ENCODE measurements at regions not wholly inside any gene's neighbourhood (a gene's known extent, or its start where the extent isn't known, plus 50 kb on each side); places are given as distances from the start of the nearest gene placed in this dataset.

DNA sequence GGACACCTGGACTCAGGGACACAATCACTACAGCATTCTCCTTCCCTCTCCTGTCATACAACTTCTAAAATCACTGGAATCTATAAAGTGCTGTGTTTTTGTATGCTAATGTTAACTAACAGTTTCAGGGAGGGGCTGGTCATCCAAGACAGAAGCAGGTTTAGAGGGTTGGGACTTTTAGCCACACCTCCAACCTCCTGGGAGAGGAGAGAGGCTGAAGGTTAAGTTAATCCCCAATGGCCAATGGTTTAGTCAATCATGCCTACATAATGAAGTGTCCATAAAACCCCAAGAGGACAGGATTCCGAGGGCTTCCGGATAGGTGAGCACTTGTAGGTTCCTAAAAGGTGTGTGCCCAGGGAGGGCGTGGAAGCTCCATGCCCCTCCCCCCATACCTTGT lies 219.3 kb upstream of the CTNNB1 start:
- no peak for DNase-seq (ENCODE audit: low read depth in 2 of 2, low spot score in 1 of 2)

DNA sequence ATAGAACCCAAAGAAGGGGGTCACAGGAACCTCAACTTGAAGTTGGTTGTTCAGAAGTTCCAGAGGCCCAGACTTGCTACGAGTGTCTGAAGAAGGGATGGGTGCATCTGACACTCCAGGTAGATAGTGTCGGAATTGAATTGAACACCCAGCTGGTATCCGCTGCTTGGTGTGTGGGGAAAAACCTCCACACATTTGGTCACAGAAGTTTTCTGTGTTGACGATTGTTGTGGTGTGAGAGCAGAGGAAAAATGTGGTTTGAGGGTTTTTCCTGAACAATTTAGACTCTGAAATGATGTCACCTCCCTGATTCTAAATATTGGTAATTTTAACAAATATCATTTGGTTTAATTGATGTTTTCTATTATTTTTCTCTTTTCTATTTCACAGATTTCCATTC lies 218.8 kb upstream of the CTNNB1 start:
- no peak for DNase-seq (ENCODE audit: low read depth in 2 of 2, low spot score in 1 of 2)

DNA sequence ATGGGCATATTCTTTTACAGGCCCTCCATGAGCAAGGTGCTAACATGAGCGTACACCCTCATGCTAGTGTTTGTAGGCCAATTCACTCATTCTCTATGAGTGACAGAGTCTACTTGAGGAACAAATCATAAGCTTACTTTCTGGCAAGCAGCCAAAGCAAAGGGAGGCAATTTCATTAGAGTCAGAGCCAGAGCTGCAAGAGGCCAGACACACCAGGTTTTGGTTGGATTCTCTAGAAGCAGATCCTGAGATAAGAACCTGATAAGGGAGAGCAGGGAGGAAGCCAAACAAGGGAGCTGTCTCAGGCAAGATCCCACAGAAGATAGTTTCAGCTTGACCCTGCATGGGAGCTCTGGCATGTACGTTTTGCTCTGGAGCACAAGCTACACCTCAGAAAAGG lies 214.1 kb upstream of the CTNNB1 start:
- DNase-seq (ENCODE audit: low read depth in 2 of 2, low spot score in 1 of 2), result no peak

DNA sequence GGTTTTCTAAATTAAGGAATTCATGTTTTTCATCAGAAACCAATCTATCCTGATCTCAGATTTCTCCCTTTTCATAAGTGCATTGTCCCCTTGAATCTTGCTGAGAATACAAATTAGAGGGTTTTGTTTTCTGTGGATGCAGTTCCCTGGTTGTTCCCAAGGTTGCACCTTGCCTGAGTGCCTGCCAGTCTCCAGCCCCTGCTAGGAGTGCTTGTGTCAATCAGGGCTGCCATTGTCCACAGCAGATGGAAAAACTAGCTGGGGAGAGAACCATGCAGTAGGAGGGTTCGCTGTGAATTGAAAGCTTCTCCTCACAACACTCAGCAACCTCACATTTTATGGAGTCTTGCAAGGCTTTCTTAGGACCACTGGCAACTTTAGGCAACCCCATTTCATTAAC lies 210.8 kb upstream of the CTNNB1 start:
- no peak for DNase-seq (ENCODE audit: low read depth in 2 of 2, low spot score in 1 of 2)

DNA sequence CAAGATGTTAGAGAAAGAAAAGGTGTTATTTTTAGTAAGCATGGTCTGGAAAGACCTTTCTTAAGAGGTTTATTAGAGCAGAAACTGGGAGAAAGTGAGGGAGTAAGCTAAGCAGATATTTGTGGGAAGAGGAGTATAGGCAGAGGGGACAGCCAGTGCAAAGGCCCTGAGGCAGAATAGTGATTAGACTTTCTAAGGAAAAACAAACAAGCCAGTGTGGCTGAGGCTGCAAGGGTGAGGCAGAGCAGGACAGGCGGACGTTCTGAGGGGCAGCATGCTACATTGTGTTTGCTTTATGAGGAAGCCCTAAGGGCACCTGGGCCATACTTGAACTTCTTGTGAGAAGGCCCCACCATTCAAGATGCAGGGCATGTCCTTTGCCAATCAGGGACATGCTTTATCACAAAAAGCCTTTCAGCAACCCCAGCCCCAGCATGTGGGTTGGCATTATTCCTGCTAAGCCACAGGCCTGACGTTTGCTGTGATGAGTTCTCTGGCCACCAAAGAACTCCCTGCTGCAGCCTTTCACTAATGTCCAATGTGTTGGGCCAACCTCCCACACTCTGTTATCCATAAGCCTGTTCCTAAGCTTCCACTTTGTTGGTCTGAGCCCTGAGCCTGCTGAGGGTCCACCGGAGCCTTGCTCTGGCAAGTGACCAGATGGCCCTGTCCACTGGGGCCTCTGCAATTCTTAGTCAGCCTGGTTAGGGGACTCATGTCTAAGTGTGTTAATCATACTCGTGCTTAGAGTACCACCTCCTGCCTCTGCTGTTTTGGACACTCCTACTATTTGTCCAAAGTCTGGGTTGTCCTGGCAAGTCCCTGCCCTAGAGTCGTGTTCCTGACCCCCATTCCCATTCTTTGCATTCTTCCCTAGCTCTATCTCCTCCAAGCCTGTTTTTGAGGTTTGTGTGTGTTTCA lies 209.9 kb upstream of the CTNNB1 start:
- no peak for DNase-seq (ENCODE audit: low read depth in 2 of 2, low spot score in 1 of 2)

DNA sequence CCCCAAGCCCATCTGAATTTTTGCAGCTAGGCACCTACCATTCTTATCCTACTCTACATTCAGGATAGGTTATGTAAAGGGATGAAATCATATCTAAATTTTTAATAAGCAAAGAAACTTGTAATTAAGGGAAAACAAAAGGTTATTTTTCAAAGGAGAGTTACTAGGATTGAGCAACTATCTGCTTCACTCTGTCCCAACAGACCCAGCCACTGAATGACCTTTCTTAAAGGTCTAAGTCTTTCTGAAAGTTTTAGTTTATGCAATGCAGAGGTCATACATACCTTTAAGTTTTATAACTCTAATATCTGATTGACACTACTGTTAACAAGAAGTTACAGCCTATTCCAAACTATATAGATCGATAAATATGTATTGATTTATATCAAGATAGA lies 209.2 kb upstream of the CTNNB1 start:
- no peak for DNase-seq (ENCODE audit: low read depth in 2 of 2, low spot score in 1 of 2)

DNA sequence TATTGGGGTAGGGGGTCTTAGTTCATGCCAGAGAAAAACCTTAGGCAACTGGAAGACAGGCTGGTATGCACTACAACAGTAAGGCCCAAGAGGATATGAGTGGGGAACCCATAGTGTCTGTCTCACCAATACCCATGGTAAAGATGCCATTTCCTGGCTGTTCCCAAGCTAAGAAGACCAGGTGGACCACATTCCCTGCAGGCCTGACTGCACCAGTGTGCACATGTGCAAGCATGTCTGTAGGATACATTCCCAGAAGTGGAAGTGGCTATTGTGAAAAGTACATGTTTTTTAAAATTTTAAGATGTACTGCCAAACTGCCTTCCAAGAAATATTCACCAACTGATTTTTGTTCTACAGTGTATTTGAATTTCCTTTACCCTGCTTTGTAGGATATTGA lies 207.3 kb upstream of the CTNNB1 start:
- DNase-seq (ENCODE audit: low read depth in 2 of 2, low spot score in 1 of 2), result no peak

DNA sequence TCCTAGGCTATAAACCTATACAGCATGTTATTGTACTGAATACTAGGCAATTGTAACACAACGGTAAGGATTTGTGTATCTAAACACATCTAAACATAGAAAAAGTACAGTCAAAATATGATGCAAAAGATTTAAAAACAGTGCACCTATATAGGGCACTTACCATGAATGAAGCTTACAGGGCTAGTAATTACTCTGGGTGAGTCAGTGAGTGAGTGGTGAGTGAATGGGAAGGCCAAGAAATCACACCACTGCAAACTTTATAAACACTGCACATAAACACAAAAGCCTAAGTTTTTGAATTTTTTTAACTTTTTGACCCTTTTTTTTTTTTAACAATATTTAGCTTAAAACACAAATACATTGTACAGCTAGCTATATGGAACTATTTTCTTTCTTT lies 204.7 kb upstream of the CTNNB1 start:
- DNase-seq (ENCODE audit: low read depth in 2 of 2, low spot score in 1 of 2), result no peak

DNA sequence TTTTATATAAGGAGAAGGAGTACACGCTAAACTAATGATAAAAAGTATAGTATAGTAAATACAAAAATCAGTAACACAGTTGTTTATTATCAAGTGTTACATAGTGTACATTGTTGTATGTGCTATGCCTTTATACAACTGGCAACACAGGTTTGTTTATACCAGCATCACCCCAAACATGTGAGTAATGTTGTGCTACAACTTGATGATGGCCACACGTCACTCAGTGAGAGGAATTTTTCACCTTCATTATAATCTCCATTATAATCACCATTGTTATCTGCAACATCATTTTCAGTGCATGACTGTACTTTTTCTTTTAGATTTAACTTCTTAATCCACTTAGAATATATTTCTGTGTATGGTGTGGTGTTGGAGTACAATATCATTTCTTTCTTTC lies 204.0 kb upstream of the CTNNB1 start:
- no peak for DNase-seq (ENCODE audit: low read depth in 2 of 2, low spot score in 1 of 2)

DNA sequence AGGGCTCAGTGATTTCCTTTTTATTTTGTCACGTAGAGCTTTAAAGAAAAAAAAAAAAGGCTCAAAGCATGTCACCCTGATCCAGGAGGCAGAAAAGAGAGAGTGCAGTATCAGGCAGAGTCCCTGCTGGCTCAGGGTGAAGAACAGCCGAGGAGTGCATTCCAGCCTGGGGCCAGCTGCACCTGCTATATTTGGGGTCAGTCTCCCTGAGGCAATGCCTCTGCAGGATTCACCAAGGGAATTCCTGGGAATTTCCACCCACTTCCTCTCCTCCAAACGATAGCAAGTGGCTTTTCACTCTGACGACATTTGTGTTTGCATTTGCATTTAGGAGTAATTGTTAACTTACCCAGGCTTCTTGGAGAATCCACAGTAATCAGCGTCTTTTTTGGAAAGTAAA lies 202.9 kb upstream of the CTNNB1 start:
- DNase-seq (ENCODE audit: low read depth in 2 of 2, low spot score in 1 of 2), result no peak

DNA sequence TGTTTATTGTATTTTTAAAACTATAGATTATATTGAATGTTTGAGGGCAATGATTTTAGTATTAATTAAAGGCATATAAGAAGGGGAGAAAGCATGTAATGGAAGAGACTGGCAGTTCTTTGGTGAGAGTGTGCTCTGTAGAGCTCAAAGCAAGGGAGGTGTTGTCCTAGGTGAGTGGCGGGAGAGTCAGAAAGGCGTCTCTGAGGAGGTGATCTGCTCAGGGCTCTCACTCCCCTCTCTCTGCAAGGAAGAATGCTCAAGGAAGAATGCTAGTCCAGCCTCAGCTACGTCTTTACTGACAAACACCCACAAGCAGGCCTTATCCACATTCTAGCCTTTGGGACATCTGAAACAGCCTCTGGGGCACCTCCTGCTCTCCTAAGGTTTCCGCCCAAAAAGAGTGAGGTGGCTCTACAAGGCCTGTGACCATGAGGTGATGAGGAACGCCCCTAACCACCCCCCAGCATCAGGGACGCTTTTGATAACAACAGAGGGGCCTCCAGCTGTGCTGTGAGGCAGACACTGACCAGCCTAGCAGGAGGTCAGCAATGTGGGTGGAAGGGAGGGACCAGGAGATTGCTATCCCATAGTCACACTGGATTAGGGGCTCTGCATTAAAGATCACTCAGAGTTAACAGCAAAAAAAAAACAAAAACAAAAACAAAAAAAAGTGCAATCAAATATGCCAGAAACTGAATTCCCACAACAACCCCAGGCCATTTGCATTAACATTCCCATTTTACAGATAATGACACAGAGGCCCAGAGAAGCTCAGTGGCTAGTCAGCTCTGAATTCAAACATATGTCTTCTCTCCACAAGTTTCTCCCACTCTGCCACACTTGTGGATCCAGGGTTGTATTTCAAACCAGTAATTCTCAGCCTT lies 202.2 kb upstream of the CTNNB1 start:
- no peak for DNase-seq (ENCODE audit: low read depth in 2 of 2, low spot score in 1 of 2)

DNA sequence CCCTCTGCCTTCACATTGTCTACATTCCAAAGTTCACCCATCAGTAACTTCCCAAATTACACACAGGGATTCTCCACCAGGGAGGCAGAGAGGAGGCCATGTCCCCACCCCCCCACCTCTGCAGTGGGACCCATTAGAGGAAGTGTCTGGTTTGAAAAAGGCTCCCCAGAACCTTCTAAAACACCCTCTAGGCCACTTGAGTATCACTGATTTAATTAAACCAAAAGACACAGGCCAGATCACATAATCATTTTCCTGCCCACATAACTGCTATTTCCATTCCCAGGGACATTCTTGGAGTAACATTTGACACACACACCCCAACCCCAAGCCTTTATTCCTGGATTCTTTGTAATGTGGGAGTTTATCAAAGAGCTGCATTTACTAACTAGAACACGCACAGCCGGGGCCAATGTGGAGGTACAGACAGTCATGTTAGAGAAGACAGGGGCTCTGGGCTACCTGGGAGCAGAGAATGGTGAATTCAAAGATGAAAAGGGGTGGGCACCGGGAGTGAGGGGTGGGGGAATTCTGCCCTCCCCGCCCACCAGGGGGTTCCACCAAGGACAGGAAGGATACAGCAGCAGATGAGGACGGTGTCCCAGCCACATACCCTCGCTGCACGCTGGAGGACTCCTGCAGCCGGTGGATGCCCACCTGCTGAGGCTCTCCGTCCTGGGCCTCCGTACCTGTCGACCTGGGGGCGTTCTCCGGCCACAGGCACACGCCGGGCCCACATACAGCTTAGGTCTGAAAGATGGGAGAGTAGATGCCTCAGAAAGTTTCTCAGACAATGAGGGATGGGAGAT lies 201.4 kb upstream of the CTNNB1 start:
- no peak for DNase-seq (ENCODE audit: low read depth in 2 of 2, low spot score in 1 of 2)

DNA sequence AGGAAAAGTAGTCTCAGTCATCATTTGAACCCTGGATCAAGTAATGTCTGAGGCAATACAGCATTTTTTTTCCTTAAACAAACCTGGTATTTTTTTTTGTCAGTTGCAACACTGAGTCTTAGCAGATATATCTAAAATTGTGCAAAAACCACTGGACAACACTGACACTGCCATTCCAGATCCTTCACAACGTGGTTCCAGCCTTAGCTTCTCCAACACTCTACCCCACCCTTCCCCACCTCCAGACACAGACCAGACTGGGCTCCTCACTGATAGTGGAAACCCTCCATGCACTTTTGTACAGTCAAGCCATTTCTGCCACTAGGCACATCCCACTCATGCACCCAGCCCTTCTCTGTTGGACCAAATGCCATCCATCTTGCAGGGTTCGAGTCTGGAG lies 199.6 kb upstream of the CTNNB1 start:
- no peak for DNase-seq (ENCODE audit: low read depth in 2 of 2, low spot score in 1 of 2)

DNA sequence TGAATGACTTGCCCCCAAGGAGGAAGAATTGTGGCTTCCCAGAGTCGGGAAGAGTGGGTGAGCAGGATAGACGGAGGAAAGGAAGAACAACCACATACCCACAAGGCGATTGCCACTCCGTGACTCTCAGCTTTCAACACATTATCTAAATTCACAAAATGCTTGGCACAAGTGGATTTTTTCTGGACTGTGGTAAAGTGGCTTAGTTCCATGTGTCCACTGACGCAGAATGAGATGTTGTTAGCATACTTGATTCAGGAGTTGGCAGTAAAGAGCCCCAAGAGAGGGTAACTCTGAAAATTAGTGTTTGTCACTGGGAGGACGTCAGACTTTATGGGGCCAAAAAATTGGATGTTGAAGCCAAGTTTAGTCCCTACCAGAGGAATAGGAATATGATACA lies 198.8 kb upstream of the CTNNB1 start:
- DNase-seq (ENCODE audit: low read depth in 2 of 2, low spot score in 1 of 2), result no peak

DNA sequence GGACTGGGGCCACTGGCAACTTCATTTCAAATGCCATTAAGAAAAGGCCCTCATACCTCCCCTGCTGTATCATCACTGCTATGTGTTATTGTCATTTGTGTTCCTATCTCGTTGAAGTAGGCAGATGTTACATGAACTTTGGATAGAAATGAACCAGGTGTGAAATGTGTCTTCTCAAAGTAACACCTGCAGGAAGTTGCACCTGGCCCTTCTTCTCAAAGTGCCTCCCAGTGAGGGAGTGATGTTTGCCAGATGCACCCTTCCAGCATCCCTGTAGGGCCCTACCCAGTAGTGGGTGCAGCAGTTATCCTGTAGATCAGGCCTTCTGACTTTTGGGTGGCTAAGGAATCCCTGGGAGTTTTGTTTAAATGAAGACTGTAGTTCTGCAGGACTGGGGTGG lies 197.7 kb upstream of the CTNNB1 start:
- no peak for DNase-seq (ENCODE audit: low read depth in 2 of 2, low spot score in 1 of 2)

DNA sequence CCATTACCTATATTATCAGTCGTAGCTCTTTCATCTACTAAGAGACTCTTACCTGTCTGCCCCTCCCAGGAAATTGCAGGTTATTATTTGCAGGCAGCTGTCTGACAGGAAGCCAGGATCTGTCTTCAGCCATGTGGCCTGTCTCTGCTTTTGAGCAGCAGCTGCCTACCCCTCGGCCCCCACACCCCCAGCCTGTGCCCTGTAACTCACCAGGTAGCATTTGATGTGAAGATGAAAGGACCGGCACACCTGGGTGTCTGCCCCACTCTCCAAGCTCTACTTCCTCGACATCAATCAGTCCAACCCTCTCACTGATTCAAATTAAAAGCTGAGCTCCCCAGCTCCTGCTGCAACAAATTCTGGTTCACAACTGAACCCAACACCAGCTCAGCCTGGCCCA lies 197.2 kb upstream of the CTNNB1 start:
- no peak for DNase-seq (ENCODE audit: low read depth in 2 of 2, low spot score in 1 of 2)

DNA sequence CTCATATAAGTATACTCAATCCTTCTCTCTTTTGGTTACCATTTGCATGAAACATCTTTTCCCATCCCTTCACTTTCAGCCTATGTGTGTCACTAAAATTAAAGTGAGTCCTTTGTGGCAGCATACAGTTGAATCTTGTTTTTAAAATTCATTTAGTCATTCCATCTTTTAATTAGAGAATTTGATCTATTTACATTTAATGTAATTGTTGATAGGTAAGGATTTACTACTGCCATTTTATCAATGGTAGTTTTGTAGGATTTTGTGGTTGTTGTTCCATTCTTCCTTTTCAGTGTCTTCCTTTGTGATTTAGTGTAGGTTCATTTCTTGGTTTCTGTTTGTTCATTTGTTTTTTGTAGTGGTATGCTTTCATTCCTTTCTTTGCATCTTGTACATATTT lies 191.9 kb upstream of the CTNNB1 start:
- no peak for DNase-seq (ENCODE audit: low read depth in 2 of 2, low spot score in 1 of 2)

DNA sequence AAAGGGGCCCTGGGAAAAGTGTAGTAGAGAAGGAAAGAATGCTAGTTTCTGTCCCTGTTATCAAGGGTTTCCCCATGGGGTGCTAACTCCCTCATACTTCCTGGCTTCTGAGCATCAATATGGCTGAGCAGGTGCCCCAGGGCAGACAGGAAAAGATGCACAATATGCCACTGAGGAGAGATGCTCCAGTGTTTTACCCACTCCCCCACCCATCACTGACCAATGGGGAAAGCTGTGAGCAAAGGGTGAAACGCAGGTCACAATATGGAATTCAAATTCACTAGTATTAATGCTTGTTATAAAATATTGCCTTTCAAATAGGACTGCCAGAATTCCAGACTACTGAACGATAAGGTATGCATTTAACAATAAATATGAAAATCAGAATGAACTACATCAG lies 187.5 kb upstream of the CTNNB1 start:
- DNase-seq (ENCODE audit: low read depth in 2 of 2, low spot score in 1 of 2), result no peak

DNA sequence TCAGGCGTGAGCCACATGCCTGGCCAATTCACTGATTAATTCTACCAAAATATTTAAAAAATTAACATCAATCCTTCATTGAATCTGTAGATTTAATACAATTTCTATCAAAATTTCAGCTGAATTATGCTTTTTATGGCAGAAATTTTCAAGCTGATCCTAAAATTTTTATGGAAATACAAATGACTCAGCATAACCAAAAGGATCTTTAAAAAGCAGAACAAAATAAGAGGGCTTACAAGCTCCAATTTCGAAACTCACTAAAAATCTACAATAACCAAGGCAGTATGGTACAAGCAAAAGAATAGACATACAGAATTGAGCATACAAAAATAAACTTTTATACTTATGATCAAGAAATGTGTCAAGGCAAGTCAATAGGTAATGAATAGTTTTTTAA lies 180.4 kb upstream of the CTNNB1 start:
- no peak for DNase-seq (ENCODE audit: low read depth in 2 of 2, low spot score in 1 of 2)

DNA sequence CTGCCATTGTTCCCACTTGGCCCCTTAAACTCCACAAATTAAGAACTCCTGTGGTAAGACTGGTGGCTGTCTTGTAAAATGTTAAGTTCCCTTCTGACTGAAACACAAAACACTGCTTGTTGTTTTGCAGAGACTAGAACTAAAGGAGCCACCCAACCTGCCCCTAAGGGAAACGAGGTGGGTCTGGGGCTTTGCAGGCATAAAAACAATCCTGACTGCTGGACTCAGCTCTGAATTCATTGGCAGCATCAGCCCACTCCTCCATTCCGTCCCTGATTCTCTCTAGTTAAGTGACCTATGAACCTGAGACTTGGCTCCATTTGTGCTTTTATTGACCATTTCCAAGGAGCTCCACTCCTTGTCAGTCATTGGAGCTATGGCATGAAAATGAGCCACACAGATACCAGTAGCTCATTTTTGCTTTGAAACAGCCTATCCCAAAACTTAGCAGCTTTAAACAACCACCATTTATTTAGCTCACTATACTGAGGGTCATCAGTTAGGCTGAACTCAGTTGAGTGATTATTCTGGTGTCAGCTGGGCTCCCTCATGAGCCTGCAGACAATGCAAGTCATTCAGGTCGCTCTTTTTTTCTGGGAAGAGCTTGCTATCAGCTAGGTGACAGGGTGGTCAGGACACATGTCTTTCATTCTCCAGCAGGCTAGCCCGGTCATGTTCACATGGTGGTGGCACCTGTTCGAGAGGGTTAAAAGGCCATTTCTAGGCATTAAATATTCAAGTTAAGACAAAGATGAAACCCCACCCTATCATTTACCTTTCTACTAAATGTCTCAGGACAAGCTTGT lies 175.1 kb upstream of the CTNNB1 start:
- DNase-seq (ENCODE audit: low read depth in 2 of 2, low spot score in 1 of 2), result no peak
